GM10248 (cell line): ENCODE measurements at regions not wholly inside any gene's neighbourhood (a gene's known extent, or its start where the extent isn't known, plus 50 kb on each side); places are given as distances from the start of the nearest gene placed in this dataset.
A peak's percentile ranks its signal among the peaks of the same experiment; 100 is the strongest.

ENCODE experiments used
- CTCF ChIA-PET: fragments of 300-600 bp; sonication (Branson Sonifier 250); formaldehyde crosslinking; extraction: SDS; loops from one replicate; lab custom pipeline; 2021; ENCODE audit warnings: antibody characterized with exemption; lab: Yijun Ruan, JAX
- POLR2A ChIA-PET: fragments of 350-650 bp; sonication (Branson Sonifier 250); formaldehyde crosslinking; extraction: SDS; loops from one replicate; lab custom pipeline; 2020; ENCODE audit warnings: antibody characterized with exemption; lab: Yijun Ruan, JAX
- DNase-seq: peaks from one replicate; pipeline ENCODE4 v3.0.0; 2012; ENCODE audit errors: extremely low spot score
- TF ChIP-seq, protein P1 (sequence below): IDR thresholded peaks from 2 replicates; pipeline ENCODE4 v1.5.1; 2012; ENCODE audit warnings: mild to moderate bottlenecking, low read depth; ENCODE audit errors: extremely low read depth, missing control alignments, control extremely low read depth

DNA sequence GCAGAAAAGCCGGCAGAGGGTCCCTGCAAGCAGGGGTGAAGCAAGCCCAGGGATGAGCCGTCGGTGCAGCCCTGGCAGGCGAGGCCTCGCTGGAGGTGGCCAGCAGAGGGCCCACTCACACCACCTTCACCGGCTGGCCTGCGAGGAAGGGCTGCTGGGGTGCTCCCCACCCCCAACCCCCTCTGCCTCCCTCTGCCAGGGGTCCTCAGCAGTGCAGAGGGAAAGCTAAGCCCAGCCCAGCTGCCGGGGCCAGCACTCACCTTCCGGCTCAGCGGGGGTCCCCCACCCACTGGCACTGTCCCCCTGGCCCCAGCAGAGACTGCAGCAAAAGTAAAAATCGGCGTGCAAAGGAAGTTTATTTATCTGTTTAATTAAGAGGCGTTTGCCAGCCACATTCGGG lies 113.4 kb downstream of the ENGASE start:
- CTCF ChIA-PET, result interaction anchor here (0.8 to 8.5 kb wide), 3 partner anchors 197 to 213 kb away, joined by 3 to 132 read pairs (median 4); no protein-coding TSS in a partner anchor
- TF ChIP-seq, protein P1, sequence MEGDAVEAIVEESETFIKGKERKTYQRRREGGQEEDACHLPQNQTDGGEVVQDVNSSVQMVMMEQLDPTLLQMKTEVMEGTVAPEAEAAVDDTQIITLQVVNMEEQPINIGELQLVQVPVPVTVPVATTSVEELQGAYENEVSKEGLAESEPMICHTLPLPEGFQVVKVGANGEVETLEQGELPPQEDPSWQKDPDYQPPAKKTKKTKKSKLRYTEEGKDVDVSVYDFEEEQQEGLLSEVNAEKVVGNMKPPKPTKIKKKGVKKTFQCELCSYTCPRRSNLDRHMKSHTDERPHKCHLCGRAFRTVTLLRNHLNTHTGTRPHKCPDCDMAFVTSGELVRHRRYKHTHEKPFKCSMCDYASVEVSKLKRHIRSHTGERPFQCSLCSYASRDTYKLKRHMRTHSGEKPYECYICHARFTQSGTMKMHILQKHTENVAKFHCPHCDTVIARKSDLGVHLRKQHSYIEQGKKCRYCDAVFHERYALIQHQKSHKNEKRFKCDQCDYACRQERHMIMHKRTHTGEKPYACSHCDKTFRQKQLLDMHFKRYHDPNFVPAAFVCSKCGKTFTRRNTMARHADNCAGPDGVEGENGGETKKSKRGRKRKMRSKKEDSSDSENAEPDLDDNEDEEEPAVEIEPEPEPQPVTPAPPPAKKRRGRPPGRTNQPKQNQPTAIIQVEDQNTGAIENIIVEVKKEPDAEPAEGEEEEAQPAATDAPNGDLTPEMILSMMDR, result peak; percentile 58
- POLR2A ChIA-PET, result no interaction called here
- peak; percentile 71 for DNase-seq

- TF ChIP-seq, protein P1, result no peak
- CTCF ChIA-PET, result interaction anchor here (0.8 to 8.5 kb wide), 2 partner anchors 198 to 206 kb away, joined by 3 to 132 read pairs; no protein-coding TSS in a partner anchor
- no peak for DNase-seq
- POLR2A ChIA-PET, result no interaction called here
Measured at GRCh38 chr17:79187186-79187585, 112.6 kb downstream of the ENGASE start.

GRCh38 chr17:79186406-79186805 lies 111.8 kb downstream of the ENGASE start:
- TF ChIP-seq, protein P1, result no peak
- ChIA-PET POLR2A (no interaction called here), CTCF (interaction anchor here (8.5 kb wide), 1 partner anchor 206 kb away, joined by 132 read pairs; no protein-coding TSS in a partner anchor)
- no peak for DNase-seq

DNA sequence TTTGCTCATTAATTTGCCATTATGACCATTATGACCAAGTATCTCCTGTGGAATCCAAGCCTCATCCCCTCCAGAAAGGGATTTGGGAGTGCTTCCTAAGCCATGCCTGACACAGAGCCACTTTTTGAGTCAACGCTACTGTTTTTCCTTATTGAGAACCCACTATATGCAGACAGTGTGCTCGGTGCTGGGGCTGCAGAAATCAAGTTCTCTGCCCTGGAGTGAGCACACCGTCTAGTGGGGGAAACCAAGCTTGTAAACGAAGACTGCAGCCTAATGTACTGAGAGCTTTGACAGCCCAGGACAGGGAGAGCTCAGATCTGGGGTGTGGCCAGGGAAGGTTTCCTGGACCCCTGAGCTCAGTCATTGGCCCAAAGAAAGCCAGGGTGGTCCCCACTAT lies 111.0 kb downstream of the ENGASE start:
- POLR2A ChIA-PET, result no interaction called here
- CTCF ChIA-PET, result interaction anchor here (8.5 kb wide), 1 partner anchor 207 kb away, joined by 132 read pairs; no protein-coding TSS in a partner anchor
- no peak for DNase-seq

DNA sequence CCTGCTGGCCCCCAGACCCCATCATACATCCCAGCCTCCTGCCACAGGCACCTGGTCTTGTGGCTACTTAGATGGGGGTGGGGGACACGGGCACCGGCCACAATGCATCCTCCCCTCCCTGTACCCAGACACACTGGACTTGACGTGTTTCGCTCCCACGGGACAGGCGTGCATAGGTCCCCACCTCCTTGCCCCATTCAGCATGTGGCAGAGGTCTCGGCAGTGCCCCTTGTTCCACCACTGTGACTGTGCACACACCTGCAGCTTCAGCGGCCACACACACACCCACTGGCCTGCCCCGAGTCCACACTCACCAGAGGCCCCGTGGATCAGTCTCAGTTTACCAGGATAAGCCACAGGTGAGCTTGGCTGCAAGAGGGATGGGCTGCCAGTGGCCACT lies 109.6 kb downstream of the ENGASE start:
- ChIA-PET CTCF (no interaction called here), POLR2A (no interaction called here)
- TF ChIP-seq, protein P1, result no peak
- no peak for DNase-seq

More for the DNA sequence above, 111.0 kb downstream of the ENGASE start:
- TF ChIP-seq, protein P1, result no peak

GRCh38 chr17:79183293-79184158 lies 108.9 kb downstream of the ENGASE start:
- TF ChIP-seq, protein P1, result no peak
- ChIA-PET CTCF (no interaction called here), POLR2A (no interaction called here)
- DNase-seq, result peak; percentile 40
